ENCODE measurements at regions not wholly inside any gene's neighbourhood (a gene's known extent, or its start where the extent isn't known, plus 50 kb on each side); places are given as distances from the start of the nearest gene placed in this dataset.

DNA sequence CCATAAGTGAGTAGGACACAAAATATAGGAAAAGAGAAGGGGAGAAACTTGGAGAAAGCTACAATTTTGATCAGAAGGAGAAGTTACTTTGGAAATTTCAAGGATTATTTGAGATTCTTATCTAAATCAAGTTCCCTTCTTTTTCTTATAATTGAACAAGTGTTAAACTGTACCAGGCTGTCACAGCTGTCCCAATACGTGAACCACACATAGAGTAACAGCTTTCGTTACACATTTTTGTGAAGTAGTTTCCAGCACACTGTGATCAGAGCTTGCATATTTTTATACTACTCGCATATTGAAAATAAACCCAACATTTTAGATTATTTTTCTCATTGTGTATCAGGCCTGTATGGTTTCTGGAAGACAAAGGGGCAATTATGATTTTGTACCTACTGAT, 412.8 kb upstream of the PSMD7 start:
- TF ChIP-seq, protein P1, sequence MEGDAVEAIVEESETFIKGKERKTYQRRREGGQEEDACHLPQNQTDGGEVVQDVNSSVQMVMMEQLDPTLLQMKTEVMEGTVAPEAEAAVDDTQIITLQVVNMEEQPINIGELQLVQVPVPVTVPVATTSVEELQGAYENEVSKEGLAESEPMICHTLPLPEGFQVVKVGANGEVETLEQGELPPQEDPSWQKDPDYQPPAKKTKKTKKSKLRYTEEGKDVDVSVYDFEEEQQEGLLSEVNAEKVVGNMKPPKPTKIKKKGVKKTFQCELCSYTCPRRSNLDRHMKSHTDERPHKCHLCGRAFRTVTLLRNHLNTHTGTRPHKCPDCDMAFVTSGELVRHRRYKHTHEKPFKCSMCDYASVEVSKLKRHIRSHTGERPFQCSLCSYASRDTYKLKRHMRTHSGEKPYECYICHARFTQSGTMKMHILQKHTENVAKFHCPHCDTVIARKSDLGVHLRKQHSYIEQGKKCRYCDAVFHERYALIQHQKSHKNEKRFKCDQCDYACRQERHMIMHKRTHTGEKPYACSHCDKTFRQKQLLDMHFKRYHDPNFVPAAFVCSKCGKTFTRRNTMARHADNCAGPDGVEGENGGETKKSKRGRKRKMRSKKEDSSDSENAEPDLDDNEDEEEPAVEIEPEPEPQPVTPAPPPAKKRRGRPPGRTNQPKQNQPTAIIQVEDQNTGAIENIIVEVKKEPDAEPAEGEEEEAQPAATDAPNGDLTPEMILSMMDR (IDR thresholded peaks at IDR 0.05; ENCODE audit: insufficient read depth, low read length, missing control alignments), result no peak
- H3K4me3 ChIP-seq (ENCODE audit: low read depth, low read length), result no peak overlapping the region
- DNase-seq (ENCODE audit: low read depth, low spot score), result no peak
- ChIA-PET CTCF (interaction anchor here (1.4 kb wide), 1 partner anchor 1381 kb away, joined by 4 read pairs; no protein-coding TSS in a partner anchor), POLR2A (no interaction called here)

DNA sequence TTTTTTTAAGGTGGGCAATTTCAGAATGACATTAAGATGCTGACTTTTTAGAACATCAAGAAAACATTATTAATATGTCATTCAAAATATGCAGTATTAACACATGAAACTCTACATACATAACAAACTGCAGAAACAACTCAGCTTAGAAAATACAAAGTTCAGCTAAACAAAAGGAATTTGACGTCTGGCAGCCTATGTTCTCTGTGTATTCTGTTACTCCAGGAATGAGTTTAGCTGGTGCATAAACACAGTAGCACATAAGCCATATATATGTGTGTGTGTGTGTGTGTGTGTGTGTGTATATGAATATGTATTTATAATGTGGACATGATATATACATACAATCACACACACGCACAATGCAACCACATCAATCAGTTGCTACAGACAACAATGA, 413.5 kb upstream of the PSMD7 start:
- TF ChIP-seq, protein P1 (IDR thresholded peaks at IDR 0.05; ENCODE audit: insufficient read depth, low read length, missing control alignments), result no peak
- DNase-seq (ENCODE audit: low read depth, low spot score), result no peak
- H3K4me3 ChIP-seq (ENCODE audit: low read depth, low read length), result no peak overlapping the region
- ChIA-PET POLR2A (no interaction called here), CTCF (interaction anchor here (0.9 to 1.4 kb wide), 3 partner anchors 1051 to 1765 kb away, joined by 3 to 4 read pairs (median 3); no protein-coding TSS in a partner anchor)

DNA sequence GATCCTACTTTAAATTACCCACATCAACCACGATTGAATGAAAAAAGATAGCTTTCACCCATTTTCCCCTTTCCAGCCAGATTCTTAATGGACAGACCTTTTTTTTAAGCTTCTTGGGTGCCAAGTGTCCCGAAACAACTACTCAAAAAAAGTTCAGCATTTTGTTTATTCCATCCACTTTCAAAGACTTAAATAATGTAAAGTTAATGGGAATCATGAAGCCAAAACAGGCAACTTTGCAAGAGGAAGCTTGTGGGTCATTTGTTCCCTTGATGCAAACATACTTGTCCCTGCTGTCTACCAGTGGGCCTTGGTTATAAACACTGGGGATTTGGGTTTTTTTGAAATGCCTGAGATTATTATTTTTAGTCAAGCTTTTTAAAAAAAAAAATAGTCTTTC, 414.0 kb upstream of the PSMD7 start:
- TF ChIP-seq, protein P1 (IDR thresholded peaks at IDR 0.05; ENCODE audit: insufficient read depth, low read length, missing control alignments), result no peak
- no peak for DNase-seq (ENCODE audit: low read depth, low spot score)
- CTCF ChIA-PET, result interaction anchor here (0.9 to 1.4 kb wide), 4 partner anchors 1050 to 1764 kb away, joined by 3 to 4 read pairs (median 3); no protein-coding TSS in a partner anchor
- H3K4me3 ChIP-seq (ENCODE audit: low read depth, low read length), result no peak overlapping the region
- POLR2A ChIA-PET, result no interaction called here

DNA sequence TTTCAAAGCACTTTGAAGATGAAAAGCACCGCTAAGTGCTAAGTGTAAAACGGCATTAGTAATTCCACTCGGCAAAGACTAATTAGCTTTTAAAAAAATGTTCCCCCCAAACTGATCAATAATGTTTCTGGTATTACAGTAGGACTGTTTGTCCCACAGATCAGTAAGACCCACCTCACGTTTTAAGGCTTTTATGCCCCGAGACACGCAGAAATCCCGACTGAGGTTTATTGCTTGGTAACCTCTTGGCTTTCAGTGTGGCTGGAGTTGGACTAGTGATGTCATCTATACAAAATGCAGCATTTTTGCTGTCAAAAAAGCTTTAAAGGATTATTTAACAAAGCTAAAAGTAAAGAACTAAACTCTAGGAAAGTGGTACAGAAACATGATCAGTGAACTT, 414.6 kb upstream of the PSMD7 start:
- ChIA-PET POLR2A (no interaction called here), CTCF (interaction anchor here (0.7 to 1.4 kb wide), 4 partner anchors 11 to 1382 kb away, joined by 3 read pairs; no protein-coding TSS in a partner anchor)
- TF ChIP-seq, protein P1 (IDR thresholded peaks at IDR 0.05; ENCODE audit: insufficient read depth, low read length, missing control alignments), result no peak
- DNase-seq (ENCODE audit: low read depth, low spot score), result no peak
- no peak overlapping the region for H3K4me3 ChIP-seq (ENCODE audit: low read depth, low read length)

DNA sequence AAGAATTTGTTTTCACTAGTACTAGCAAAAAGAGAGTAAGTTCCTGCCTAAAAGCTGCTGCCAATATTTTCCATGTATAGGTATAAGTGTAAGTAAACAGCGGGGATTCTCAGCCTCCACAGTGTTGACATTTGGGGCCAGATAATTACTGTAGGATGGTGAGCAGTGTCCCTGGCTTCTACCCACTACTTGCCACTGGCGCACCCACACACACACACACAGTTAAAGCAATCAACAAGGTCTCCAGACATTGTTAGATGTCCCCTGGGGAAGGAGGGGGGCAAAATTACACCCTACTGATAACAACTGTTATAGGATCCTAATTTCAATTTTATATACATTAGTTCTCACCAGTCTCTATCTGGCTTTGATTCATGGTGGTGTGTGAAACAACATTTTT, 417.0 kb upstream of the PSMD7 start:
- ChIA-PET CTCF (interaction anchor here (0.7 to 3.5 kb wide), 7 partner anchors 9 to 1636 kb away, joined by 3 to 34 read pairs (median 4); no protein-coding TSS in a partner anchor), POLR2A (no interaction called here)
- no peak for DNase-seq (ENCODE audit: low read depth, low spot score)
- TF ChIP-seq, protein P1 (IDR thresholded peaks at IDR 0.05; ENCODE audit: insufficient read depth, low read length, missing control alignments), result no peak
- H3K4me3 ChIP-seq (ENCODE audit: low read depth, low read length), result no peak overlapping the region

DNA sequence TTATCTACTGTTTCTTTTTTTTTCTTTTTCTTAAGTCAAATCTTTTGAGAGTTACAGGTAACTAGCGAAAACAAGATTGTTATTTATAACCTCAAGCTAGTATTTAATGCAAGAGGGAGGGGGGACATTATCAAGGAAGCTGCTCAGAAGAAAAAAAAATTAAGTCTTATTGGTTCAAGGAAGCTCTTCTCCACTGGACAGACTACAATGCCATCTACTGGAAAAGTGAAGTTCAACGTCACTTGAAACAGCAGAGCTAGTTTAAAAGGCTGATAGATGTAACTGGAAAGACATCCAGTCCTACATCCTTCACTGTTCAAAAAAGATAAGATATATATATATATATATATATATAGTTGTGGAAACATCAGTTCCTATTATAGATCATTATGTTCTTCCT, 418.0 kb upstream of the PSMD7 start:
- POLR2A ChIA-PET, result interaction anchor here (1.0 kb wide), 1 partner anchor 831 kb away, joined by 3 read pairs; no protein-coding TSS in a partner anchor
- peak; percentile 40 for DNase-seq (ENCODE audit: low read depth, low spot score)

More for the DNA sequence above, 418.0 kb upstream of the PSMD7 start:
- no peak overlapping the region for H3K4me3 ChIP-seq (ENCODE audit: low read depth, low read length)
- TF ChIP-seq, protein P1 (IDR thresholded peaks at IDR 0.05; ENCODE audit: insufficient read depth, low read length, missing control alignments), result peak; percentile 52
- CTCF ChIA-PET, result interaction anchor here (0.5 to 3.5 kb wide), 39 partner anchors 8 to 1754 kb away, joined by 3 to 34 read pairs (median 3); partner anchors contain the start of gene ZFHX3

All from AG04449 (cell line).